IMR-90 (cell line): ENCODE measurements at regions not wholly inside any gene's neighbourhood (a gene's known extent, or its start where the extent isn't known, plus 50 kb on each side); places are given as distances from the start of the nearest gene placed in this dataset.

Experiments
- ATAC-seq: fragments of 200-7000 bp; cut with Tn5 transposase; 2 replicates; pipeline ENCODE4 v1.9.1; 2020; ENCODE audit warnings: low read depth, mild to moderate bottlenecking, moderate library complexity
- BruUV-seq: library from RNA; stranded (reverse); fragments of 400-500 nt; replicated peaks from 2 replicates; lab custom pipeline; 2021; lab: Mats Ljungman, UMichigan
- CTCF ChIA-PET: fragments of 300-600 bp; formaldehyde crosslinking; extraction: SDS; loops from one replicate; lab custom pipeline; 2021; ENCODE audit warnings: antibody characterized with exemption; lab: Yijun Ruan, JAX
- POLR2A ChIA-PET: fragments of 300-600 bp; sonication (Branson Sonifier 250); formaldehyde crosslinking; loops from one replicate; lab custom pipeline; 2022; ENCODE audit warnings: antibody characterized with exemption; ENCODE audit not compliant: unreplicated experiment; lab: Charles Lee
- DNase-seq: peaks from one replicate; pipeline ENCODE4 v3.0.0; 2013
- H2AFZ ChIP-seq: replicated peaks from 2 replicates; pipeline ENCODE3; 2013; ENCODE audit warnings: low read length, mild to moderate bottlenecking; ENCODE audit not compliant: poor library complexity
- H2AK5ac ChIP-seq: 2 replicates; pipeline ENCODE4 v1.6.1; 2013; ENCODE audit warnings: low read depth, low read length, inconsistent platforms
- H2AK9ac ChIP-seq: replicated peaks from 2 replicates; pipeline ENCODE3; 2013; ENCODE audit warnings: mild to moderate bottlenecking, low read depth, low read length, moderate library complexity; ENCODE audit not compliant: poor library complexity
- H2BK120ac ChIP-seq: 2 replicates; pipeline ENCODE4 v1.6.1; 2013; ENCODE audit warnings: low read depth, low read length, inconsistent platforms
- H2BK15ac ChIP-seq: 3 replicates; pipeline ENCODE4 v1.6.1; 2013; ENCODE audit warnings: low read depth, low read length, inconsistent platforms
- H2BK20ac ChIP-seq: 2 replicates; pipeline ENCODE4 v1.6.1; 2013; ENCODE audit warnings: low read depth, mild to moderate bottlenecking, inconsistent platforms, low read length, moderate library complexity
- H2BK5ac ChIP-seq: 2 replicates; pipeline ENCODE4 v1.6.1; 2013; ENCODE audit warnings: mild to moderate bottlenecking, low read depth, low read length, inconsistent platforms; ENCODE audit not compliant: poor library complexity, severe bottlenecking
- H3K14ac ChIP-seq: replicated peaks from 2 replicates; pipeline ENCODE4 v1.6.1; 2013; ENCODE audit warnings: low read depth, low read length, inconsistent platforms
- H3K18ac ChIP-seq: 2 replicates; pipeline ENCODE4 v1.6.1; 2013; ENCODE audit warnings: low read depth, low read length, control low read depth
- H3K23ac ChIP-seq: 2 replicates; pipeline ENCODE4 v1.6.1; 2013; ENCODE audit warnings: low read depth, low read length, inconsistent platforms
- H3K27ac ChIP-seq: 2 replicates; pipeline ENCODE4 v1.5.1; 2013; ENCODE audit warnings: mild to moderate bottlenecking, control low read depth, low read length; ENCODE audit not compliant: insufficient read depth
- H3K27me3 ChIP-seq: 2 replicates; pipeline ENCODE4 v1.6.1; 2013; ENCODE audit warnings: low read length; ENCODE audit not compliant: control insufficient read depth, insufficient read depth
- H3K36me3 ChIP-seq: 2 replicates; pipeline ENCODE4 v1.6.1; 2013; ENCODE audit warnings: low read length, mixed read lengths; ENCODE audit not compliant: control insufficient read depth, insufficient read depth
- H3K4ac ChIP-seq: 2 replicates; pipeline ENCODE4 v1.6.1; 2013; ENCODE audit warnings: low read depth, low read length, inconsistent platforms
- H3K4me1 ChIP-seq: 2 replicates; pipeline ENCODE4 v1.6.1; 2013; ENCODE audit warnings: low read length, mixed read lengths; ENCODE audit not compliant: control insufficient read depth, insufficient read depth
- H3K4me2 ChIP-seq: 2 replicates; pipeline ENCODE4 v1.6.1; 2013; ENCODE audit warnings: low read depth, mild to moderate bottlenecking, control low read depth, low read length, moderate library complexity
- H3K4me3 ChIP-seq: 2 replicates; pipeline ENCODE4 v1.5.1; 2013; ENCODE audit warnings: low read depth, mild to moderate bottlenecking, control low read depth, low read length, moderate library complexity; ENCODE audit not compliant: insufficient read depth
- H3K56ac ChIP-seq: 2 replicates; pipeline ENCODE4 v1.6.1; 2013; ENCODE audit warnings: low read length, inconsistent platforms; ENCODE audit not compliant: insufficient read depth; ENCODE audit errors: extremely low read depth
- H3K79me1 ChIP-seq, 2 experiments: 2 replicates each; pipeline ENCODE4 v1.6.1; 2013; ENCODE audit warnings: low read length in 2 of 2, inconsistent platforms in 1 of 2, low read depth in 1 of 2
- H3K9ac ChIP-seq: 2 replicates; pipeline ENCODE4 v1.6.1; 2013; ENCODE audit warnings: low read depth, low read length, control low read depth
- H3K9me1 ChIP-seq: 2 replicates; pipeline ENCODE4 v1.6.1; 2013; ENCODE audit warnings: low read length, inconsistent platforms; ENCODE audit not compliant: insufficient read depth
- H3K9me3 ChIP-seq: 2 replicates; pipeline ENCODE4 v1.6.1; 2013; ENCODE audit warnings: low read length; ENCODE audit not compliant: control insufficient read depth, insufficient read depth
- H4K20me1 ChIP-seq: 2 replicates; pipeline ENCODE4 v1.6.1; 2013; ENCODE audit warnings: low read length, inconsistent platforms; ENCODE audit not compliant: insufficient read depth
- H4K5ac ChIP-seq: 2 replicates; pipeline ENCODE4 v1.6.1; 2013; ENCODE audit warnings: mild to moderate bottlenecking, low read depth, low read length, control low read depth
- H4K8ac ChIP-seq, 2 experiments: 2 replicates each; pipeline ENCODE4 v1.6.1; 2013; ENCODE audit warnings: low read depth in 2 of 2, low read length in 2 of 2, control low read depth in 1 of 2, inconsistent platforms in 1 of 2
- H4K91ac ChIP-seq: 2 replicates; pipeline ENCODE4 v1.6.1; 2013; ENCODE audit warnings: low read depth, low read length, inconsistent platforms; ENCODE audit not compliant: insufficient read depth
- BHLHE40 ChIP-seq: fragments of 150-350 bp; IDR thresholded peaks from 2 replicates; pipeline ENCODE4 v1.6.1; 2016; ENCODE audit warnings: mild to moderate bottlenecking, low read depth, low read length
- CEBPB ChIP-seq: IDR thresholded peaks from 2 replicates; pipeline ENCODE4 v1.6.1; 2012; ENCODE audit warnings: low read depth, low read length, improper control_type of control experiment
- CTCF ChIP-seq: conservative IDR thresholded peaks from 2 replicates; pipeline ENCODE4 v1.5.1; 2012; ENCODE audit warnings: mild to moderate bottlenecking, low read depth, low read length, improper control_type of control experiment
- MAFK ChIP-seq: IDR thresholded peaks from 2 replicates; pipeline ENCODE4 v1.6.1; 2012; ENCODE audit warnings: low read depth, low read length, improper control_type of control experiment
- MXI1 ChIP-seq: IDR thresholded peaks from 2 replicates; pipeline ENCODE4 v1.6.1; 2012; ENCODE audit warnings: low read depth, mild to moderate bottlenecking, low read length, moderate library complexity, borderline replicate concordance
- POLR2A ChIP-seq: IDR thresholded peaks from 2 replicates; pipeline ENCODE4 v1.6.1; 2012; ENCODE audit warnings: mild to moderate bottlenecking, low read depth, low read length
- RAD21 ChIP-seq: IDR thresholded peaks from 2 replicates; pipeline ENCODE4 v1.6.1; 2012; ENCODE audit warnings: low read length, improper control_type of control experiment
- RCOR1 ChIP-seq: IDR thresholded peaks from 2 replicates; pipeline ENCODE4 v1.6.1; 2012; ENCODE audit warnings: mild to moderate bottlenecking, low read length, improper control_type of control experiment; ENCODE audit not compliant: insufficient replicate concordance
- RFX5 ChIP-seq: IDR thresholded peaks from 2 replicates; pipeline ENCODE4 v1.8.0; 2012; ENCODE audit warnings: low read depth, mild to moderate bottlenecking, low read length, moderate library complexity
- dilution Hi-C: fragments of 300-500 bp; cut with HindIII; formaldehyde crosslinking; loops from one replicate; pipeline ENCODE4 v1.14.3; 2018; ENCODE audit warnings: low sequenced_read_pairs; ENCODE audit not compliant: unreplicated experiment
- in situ Hi-C: fragments of 300-500 bp; cut with MboI; formaldehyde crosslinking; loops from 3 replicates; pipeline ENCODE4 v1.14.3; 2019; ENCODE audit warnings: low sequenced_read_pairs, inconsistent platforms, mixed read lengths
- intact Hi-C: fragments of 100-400 bp; cut with micrococcal nuclease; formaldehyde crosslinking; loops from 2 replicates; pipeline ENCODE4 v1.10.0; 2022

DNA sequence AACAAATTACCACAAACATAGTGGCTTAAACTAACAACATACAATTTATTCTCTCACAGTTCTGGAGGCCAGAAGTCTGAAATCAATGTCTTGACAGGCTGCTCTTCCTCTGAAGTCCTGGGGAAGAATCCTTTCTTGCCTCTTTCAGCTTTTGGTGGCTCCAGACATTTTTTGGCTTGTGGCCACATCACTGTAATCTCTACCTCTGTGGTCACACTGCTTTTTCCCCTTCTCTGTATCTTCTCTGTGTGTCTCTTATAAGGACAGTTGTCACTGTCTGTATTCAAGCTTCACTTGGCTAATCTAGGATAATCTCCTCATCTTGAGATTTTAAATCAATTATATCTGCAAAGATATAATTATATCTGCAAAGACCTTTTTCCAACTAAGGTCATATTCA is 80.3 kb upstream of the ABHD2 start:
- Histone ChIP-seq H3K14ac (no peak overlapping the region), H2BK20ac (no peak overlapping the region), H3K56ac (no peak overlapping the region), H3K4me3 (no peak overlapping the region), H4K5ac (no peak overlapping the region), H3K4me1 (peaks cover under 1% of the 10 kb centered on the region; the same call in 1 of the 2 replicates), H3K4ac (no peak overlapping the region), H2AK9ac (no peak overlapping the region), H3K18ac (no peak overlapping the region), H3K27me3 (no peaks in the 10 kb centered on the region), H2BK5ac (no peak overlapping the region), H4K8ac (no peak overlapping the region), H3K9me1 (peaks cover 5% of the 10 kb centered on the region; the same call in 1 of the 2 replicates), H2AK5ac (no peak overlapping the region), H3K9ac (no peak overlapping the region), H2AFZ (no peak overlapping the region), H2BK15ac (no peak overlapping the region), H3K27ac (no peak overlapping the region), H3K79me1 (0 out of 4 replicates have a peak, but pooled peaks cover 0 to 3% of the 10 kb centered on the region in 2 experiments), H3K23ac (no peak overlapping the region), H4K20me1 (0 out of 2 replicates have a peak, but pooled peaks cover under 1% of the 10 kb centered on the region), H2BK120ac (no peak overlapping the region), H3K4me2 (no peak overlapping the region), H3K36me3 (no peaks in the 10 kb centered on the region), H4K91ac (no peak overlapping the region), H3K9me3 (no peaks in the 10 kb centered on the region)
- ChIA-PET CTCF (interaction anchor here (1.7 kb wide), 1 partner anchor 103 kb away, joined by 6 read pairs; no protein-coding TSS in a partner anchor), POLR2A (no interaction called here)
- dilution Hi-C loops, result loop anchor here (25.0 kb wide), 1 partner anchor 96 kb away; the partner anchor contains the start of gene MFGE8
- no peak for TF ChIP-seq BHLHE40
- TF ChIP-seq MXI1, result no peak
- TF ChIP-seq MAFK, result no peak
- TF ChIP-seq CTCF, result no peak
- no peak for TF ChIP-seq RCOR1
- TF ChIP-seq POLR2A, result no peak
- no peak for TF ChIP-seq CEBPB
- TF ChIP-seq RFX5, result no peak
- no peak for TF ChIP-seq RAD21
- intact Hi-C loops, result no loop called here
- ATAC-seq (no peak), DNase-seq (no peak)
- in situ Hi-C loops, result loop anchor here (25.0 kb wide), 1 partner anchor 521 kb away; no protein-coding TSS in a partner anchor
- no TSS peak for BruUV-seq
